ENCODE measurements at regions not wholly inside any gene's neighbourhood (a gene's known extent, or its start where the extent isn't known, plus 50 kb on each side); places are given as distances from the start of the nearest gene placed in this dataset.

- TF ChIP-seq, protein P1, sequence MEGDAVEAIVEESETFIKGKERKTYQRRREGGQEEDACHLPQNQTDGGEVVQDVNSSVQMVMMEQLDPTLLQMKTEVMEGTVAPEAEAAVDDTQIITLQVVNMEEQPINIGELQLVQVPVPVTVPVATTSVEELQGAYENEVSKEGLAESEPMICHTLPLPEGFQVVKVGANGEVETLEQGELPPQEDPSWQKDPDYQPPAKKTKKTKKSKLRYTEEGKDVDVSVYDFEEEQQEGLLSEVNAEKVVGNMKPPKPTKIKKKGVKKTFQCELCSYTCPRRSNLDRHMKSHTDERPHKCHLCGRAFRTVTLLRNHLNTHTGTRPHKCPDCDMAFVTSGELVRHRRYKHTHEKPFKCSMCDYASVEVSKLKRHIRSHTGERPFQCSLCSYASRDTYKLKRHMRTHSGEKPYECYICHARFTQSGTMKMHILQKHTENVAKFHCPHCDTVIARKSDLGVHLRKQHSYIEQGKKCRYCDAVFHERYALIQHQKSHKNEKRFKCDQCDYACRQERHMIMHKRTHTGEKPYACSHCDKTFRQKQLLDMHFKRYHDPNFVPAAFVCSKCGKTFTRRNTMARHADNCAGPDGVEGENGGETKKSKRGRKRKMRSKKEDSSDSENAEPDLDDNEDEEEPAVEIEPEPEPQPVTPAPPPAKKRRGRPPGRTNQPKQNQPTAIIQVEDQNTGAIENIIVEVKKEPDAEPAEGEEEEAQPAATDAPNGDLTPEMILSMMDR (IDR thresholded peaks at IDR 0.05), result no peak
- TF ChIP-seq POLR2A (IDR thresholded peaks at IDR 0.05), result no peak
These were observed 174.5 kb upstream of the RMP24 start for GRCh38 chr18:35797948-35798347.

Data from vagina (tissue), 2 donors.